GM18861 (cell line): ENCODE measurements at regions not wholly inside any gene's neighbourhood (a gene's known extent, or its start where the extent isn't known, plus 50 kb on each side); places are given as distances from the start of the nearest gene placed in this dataset.

Experiments
- ATAC-seq: cut with Tn5 transposase; IDR thresholded peaks from one replicate; pipeline ENCODE4 v1.9.1; 2021; ENCODE audit not compliant: unreplicated experiment

- no peak for ATAC-seq
Measured at GRCh38 chr4:128371001-128371777, 83.6 kb upstream of the PGRMC2 start.

- ATAC-seq = no peak
Measured at GRCh38 chr4:128366212-128366611, 78.6 kb upstream of the PGRMC2 start.

GRCh38 chr4:128364565-128364964 is 77.0 kb upstream of the PGRMC2 start:
- no peak for ATAC-seq

- ATAC-seq = no peak
Measured at GRCh38 chr4:128363966-128364365, 76.4 kb upstream of the PGRMC2 start.

DNA sequence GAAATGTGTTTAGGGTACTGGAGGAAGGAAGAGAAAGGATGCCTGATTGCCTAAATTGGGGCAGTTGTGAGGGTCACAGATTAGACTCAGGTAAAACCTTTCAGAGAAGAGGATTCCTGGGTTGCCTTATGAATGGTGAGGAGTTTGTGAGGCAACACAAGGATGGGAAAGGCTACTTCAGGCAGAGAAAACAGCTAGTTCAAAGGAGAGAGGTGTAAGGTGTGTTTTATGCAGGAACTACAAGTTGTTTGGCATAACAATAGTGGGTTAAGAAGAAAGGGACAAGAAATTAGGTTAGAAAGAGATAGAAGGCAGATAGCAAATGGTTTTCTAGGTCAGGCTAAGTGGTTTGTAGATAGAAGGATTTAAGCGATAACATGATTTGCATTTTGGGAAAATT is 75.1 kb upstream of the PGRMC2 start:
- ATAC-seq = no peak

- no peak for ATAC-seq
Measured at GRCh38 chr4:128359422-128359821, 71.8 kb upstream of the PGRMC2 start.

- no peak for ATAC-seq
Measured at GRCh38 chr4:128358913-128359279, 71.3 kb upstream of the PGRMC2 start.

DNA sequence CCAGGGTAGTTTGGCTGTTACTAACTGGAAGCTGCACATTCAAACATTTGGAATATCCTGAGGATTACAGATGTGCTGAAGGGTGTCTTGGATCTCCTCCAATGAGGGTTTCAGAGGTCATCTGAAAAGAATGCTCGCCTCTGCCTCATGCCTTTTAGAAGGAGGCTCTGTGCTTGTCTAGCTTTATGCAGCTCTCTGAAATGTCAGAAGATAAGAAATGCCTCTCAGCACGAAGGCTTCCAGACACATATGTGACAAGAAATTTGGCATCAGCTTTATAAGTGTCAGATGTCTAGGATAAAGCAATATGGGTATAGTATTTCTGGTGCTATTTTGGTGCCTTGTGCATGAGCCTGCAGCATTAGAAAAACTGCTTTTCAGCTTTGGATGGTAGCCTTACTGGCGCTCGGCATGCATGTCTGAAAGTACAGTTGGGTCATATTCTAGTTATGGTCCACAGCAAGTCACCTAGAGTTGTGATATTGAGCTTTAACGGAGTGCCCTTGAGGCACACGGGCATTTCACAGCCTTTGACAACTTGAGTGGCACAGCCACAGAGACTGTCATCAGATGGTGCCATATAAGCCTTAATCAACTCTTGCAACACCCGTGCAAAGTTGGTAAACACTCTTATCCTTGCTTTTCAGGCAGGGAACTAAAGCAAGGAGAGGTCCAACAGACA is 70.8 kb upstream of the PGRMC2 start:
- ATAC-seq = no peak

DNA sequence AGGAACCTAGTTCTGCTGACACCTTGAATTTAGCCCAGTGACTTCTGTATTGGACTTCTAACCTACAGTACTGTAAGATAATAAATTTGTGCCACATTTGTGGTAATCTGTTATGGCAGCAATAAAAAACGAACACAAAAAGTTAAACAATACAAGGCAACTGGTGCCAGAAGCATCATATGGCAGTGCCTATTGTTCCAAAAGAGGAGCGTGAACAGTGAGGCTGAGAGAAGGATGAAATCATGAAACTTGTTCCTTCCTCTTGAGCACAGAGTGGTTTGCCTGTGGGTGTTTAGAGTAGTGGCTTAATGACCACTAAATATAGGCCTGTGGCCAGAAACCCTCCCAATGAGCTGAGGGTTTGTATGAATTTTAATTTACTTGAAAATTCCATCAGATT is 69.7 kb upstream of the PGRMC2 start:
- ATAC-seq = no peak

DNA sequence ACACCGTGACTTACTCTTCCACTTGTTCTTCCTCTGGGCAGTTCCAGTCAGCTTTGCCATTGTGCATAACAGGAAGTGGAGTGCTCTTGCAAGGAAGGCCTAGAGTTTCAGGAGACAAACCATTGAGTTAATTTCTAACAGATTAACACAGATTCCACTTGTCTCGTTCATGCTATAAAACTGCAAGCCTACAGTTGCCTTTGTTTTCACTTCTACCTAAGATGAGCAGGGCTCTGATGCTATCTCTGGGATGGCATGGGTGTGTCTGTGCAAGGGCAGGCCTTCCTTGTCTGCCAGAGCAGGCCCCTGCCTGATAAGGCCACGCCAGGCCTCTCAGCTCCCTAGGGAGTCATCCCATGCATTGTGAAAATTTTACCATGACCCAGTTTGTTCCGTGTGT is 67.7 kb upstream of the PGRMC2 start:
- ATAC-seq = peak; percentile 88

- ATAC-seq = no peak
Measured at GRCh38 chr4:128354205-128354821, 66.7 kb upstream of the PGRMC2 start.

DNA sequence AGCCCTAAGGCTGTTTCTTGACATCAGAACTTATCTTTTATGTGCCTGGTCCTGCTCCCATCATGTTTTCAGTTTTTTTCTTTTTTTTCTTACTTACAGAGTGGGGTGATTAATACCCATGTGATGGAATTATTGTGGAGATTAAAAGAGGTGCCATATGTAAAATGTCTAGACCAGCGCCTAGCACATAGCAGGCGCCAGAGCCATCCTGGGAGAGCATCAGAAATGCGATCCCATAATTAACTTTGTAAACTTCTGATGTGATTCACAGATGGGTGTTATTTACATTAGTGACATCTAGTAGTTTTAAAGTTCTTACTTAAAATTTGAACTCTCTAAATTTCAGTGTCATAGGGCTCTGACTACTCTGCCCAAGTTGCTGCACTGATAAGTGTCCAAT is 66.2 kb upstream of the PGRMC2 start:
- no peak for ATAC-seq

DNA sequence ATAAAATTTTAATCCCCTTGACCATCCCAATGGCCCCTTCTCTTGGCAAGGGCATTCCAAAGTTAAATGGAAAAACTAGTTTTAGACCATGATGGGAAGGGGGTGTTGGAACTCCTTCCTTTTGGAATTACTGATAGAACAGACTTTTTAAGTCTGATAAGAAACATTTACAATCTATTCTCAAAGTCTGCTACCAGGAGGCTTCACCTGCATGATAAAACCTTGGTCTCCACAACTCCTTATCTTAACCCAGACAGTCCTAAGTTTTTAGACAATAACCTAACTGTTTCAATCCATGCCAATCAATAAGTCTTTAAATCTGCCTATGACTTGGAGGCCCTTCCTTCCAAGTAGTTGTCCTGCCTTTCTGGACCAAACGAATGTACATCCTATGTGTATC is 63.9 kb upstream of the PGRMC2 start:
- ATAC-seq = no peak

DNA sequence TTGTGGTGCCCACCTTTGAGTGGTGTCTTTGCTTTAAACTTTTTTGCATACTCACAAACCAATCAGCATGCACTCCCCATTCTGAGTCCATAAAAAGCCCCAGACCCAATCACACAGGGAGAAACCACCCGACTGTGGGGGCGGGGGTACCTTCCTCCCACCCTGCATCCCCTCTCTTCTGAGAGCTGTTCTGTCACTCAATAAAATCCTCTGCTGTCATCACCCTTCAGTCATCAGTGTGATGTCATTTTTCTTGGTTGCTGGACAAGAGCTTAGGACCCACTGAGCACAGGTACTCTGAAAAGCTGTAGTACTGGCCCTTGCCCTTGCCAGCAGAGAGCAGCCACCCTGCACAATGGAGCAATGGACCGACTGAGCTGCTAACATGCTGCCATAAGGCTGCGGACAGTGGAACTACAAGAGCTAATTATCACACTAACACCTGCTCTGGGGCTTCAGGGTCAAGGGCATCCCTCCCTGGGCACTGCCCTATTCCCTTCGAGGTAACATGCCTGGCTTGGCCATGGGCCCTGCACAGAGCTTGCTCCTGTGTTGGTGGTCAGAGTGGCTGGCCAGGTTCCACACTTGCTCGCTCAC is 62.9 kb upstream of the PGRMC2 start:
- ATAC-seq = no peak

- no peak for ATAC-seq
Measured at GRCh38 chr4:128349921-128350320, 62.3 kb upstream of the PGRMC2 start.

DNA sequence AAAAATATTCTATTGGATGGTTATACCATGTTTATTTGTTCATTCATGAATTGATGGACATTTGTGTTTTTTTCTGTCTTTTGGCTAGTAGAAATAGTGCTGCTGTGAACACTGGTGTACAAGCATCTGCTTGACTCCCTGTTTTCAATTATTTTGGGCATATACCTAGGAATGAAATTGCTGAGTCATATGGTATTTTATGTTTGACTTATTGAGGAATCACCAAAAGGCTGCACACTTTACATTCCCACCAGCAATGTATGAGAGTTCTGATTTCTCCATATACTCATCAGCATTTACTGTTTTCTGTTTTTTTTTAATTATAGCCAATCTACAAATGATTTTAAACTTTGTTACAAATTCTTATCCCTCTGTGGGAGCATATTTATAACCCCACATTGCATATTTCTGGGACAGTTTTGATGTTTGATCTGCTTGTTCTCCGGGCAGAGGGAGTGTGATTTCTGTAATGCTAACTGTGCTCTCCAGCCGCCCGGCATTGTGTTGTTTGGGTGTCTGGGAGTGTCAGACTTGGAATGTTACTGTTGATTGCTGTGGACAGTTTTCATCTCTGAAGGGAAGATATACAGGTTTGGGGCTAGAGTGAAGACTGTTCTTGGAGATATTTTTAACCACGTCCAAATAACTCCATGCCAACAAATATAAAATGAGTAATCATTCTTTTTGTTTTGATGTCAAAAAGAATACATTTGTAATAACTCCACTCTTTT is 60.5 kb upstream of the PGRMC2 start:
- ATAC-seq = no peak

- no peak for ATAC-seq
Measured at GRCh38 chr4:128347175-128347868, 59.7 kb upstream of the PGRMC2 start.

DNA sequence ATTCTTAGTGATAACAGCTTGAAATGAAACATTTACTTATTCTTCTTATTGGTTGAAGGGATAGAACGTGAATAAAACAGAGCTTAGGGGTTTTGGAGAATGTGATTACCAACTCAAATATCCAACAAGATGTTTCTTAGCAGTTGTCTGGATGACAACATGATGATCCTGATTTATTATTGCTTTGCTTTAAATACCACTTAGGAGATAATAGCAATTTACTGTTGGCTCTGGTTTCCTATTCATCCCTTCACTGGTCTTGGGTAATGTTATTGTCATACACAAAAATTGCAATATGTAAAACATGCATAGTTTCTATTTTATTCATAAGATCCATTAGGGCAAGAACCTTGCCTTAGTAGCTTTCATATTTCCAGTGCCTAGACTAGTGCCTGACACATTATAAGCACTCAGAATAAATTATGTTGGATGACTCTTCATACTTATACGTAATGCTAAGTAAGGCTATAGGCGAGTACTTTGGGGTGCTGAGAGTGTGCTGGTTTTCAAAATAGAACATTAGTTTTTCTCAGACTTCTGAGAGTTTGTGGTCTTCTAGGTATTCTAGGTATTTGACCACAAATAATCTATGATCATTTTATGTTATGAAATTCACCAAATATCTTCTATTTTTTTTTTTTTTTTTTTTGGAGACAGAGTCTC is 58.6 kb upstream of the PGRMC2 start:
- ATAC-seq = no peak

DNA sequence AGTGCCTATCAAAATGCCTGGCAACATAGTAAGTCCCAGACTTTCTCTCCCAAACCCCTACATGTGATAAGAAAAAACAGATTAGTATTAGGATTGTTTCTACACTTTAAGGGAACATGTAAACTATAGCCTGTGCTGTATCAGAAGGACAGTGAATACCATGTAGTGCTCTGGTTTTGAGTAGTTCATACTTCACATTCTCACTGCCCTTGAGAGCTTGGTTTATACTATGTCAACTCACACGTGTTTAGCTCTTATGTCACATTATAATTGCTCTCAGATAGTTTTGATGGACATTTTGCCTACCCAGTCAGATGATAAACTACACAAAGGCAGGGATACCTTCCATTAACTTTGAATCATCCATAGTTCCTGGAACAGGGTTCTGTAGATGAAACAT is 58.0 kb upstream of the PGRMC2 start:
- ATAC-seq = no peak

- no peak for ATAC-seq
Measured at GRCh38 chr4:128342762-128343161, 55.1 kb upstream of the PGRMC2 start.
